ENCODE measurements at regions not wholly inside any gene's neighbourhood (a gene's known extent, or its start where the extent isn't known, plus 50 kb on each side); places are given as distances from the start of the nearest gene placed in this dataset.

DNA sequence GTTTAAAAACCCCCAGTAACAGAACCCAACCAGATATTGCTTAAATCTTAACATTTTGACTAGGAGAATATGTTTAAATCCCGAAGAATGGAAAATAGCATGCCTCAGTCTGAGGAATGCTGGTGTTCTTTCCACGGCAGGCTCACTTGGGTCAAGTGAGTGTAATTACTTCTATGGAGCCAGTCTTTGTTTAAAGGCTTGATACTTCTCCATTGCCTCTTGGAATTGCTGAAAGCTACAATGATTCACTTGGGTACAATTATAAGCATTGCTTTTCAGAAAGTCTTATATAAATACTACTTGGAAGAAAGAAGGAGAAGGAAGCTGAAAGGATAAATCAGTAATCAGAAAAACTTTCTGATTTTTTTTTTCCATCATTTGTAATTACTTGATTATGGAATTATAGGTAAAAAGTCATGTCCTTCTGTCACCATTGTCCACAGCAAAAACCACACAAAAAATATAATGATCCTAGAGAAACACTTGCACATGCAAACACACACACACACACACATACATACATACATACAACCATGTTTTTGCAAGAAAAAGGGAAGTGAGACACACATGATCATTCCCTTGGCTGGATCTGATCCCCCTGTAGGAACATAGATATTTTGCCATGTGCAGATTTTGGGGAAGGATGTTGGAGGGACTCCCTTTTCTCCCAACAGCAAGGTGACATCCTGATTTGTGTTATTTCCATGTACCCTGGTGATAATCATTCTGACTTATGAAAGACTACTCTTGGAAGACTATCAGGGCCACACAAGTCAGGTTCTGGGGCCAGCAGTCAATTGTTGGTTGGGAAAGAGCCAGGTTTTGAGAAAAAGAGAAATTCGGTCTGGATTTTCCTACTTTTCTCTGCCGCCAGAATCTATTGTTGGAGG lies 396.0 kb upstream of the BTBD3 start:
- DNase-seq (ENCODE audit: low spot score) = no peak
- intact Hi-C loops (cut with DNase I) = no loop called here

DNA sequence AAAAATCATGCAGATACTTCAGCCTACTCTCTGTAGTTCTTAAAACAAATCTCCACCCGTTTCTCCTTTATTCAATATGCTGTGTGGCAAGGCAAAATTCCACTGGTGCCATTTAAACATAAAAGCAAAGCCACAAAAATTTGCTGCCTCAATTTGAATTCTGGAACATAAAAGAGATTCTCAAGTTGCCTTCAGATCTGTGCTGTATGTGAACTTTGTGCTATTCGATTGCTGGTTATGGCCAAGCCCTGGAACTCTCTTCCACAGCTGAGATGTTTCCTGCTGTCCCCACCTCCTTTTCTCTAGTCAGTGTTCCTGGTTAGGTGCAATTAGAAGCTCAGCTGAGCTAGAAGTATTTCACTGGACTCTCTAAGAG lies 395.3 kb upstream of the BTBD3 start:
- intact Hi-C loops (cut with DNase I) = no loop called here
- no peak for DNase-seq (ENCODE audit: low spot score)

DNA sequence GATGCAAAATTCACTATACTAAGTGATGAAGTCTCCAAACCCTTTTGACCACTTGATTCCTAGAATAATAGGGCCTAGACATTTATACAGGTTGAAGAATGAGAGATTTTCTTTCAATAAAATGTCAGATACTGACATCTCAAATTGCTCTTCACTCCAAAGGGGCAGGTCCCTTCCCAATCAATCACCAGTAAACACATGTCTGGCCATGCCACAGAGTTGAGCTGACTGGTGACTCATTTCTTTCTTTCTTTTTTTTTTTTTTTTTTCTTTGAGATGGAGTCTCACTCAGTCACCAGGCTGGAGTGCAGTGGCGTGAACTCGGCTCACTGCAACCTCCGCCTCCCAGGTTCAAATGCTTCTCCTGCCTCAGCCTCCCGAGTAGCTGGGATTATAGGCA lies 388.6 kb upstream of the BTBD3 start:
- DNase-seq (ENCODE audit: low spot score) = no peak
- intact Hi-C loops (cut with DNase I) = no loop called here

DNA sequence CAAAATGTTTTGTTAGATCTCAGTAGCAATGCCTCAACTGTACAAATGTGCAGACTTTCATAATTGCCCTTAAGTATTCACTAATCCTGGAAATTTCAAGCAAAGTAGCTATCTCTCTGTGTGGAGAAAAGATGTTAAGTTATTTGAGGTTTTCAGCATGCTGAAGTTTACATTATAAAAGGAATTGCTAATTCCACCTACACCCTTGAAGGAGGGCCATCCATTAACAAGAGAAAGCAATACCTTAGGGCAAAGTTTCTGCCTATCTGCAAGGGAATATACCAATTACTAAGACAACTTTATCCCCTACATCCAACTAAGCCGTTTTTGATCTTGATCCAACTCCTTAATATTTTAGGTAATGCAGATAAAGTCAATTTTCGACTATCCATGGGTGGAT lies 380.7 kb upstream of the BTBD3 start:
- intact Hi-C loops (cut with DNase I) = no loop called here

DNA sequence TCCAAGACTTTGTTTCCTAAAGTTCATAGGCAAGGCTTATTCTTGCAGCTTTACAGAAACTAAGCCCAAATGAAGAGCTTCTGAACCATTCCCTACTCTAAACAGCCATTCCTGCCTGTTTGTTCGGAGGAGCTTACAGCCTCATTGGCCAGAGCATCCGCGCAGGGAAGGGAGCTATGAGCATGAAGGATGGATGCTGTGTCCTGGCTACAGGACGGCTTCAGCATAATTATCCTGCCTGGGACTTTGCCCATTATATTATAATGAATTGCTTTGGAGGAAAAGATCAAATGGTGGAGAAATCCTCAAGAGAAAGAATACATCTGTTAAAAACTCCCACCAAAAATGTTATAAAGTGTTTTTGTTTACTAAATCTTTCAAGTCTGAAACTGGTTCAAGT lies 378.2 kb upstream of the BTBD3 start:
- intact Hi-C loops (cut with DNase I) = no loop called here
- DNase-seq (ENCODE audit: low spot score) = no peak

More for the DNA sequence above, 380.7 kb upstream of the BTBD3 start:
- no peak for DNase-seq (ENCODE audit: low spot score)

DNA sequence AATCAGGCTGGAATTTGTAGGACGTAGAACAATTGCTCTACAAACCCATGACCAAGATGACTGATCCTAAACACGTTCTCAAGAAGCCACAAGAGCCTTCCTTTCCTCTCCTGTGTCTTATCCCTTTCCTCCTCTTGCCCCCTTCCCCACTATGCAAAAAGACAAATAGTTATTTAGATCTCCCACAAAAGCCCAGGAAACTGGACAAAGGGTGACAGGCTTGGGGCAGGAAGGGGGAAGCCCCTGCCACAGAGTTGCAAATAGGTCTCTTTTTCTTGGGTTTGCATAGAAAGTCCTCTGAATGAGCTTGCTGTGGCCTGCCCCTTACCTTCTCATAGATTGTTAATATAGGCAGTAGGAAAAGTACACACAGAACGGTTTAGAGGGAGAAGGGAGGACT lies 377.1 kb upstream of the BTBD3 start:
- no peak for DNase-seq (ENCODE audit: low spot score)
- intact Hi-C loops (cut with DNase I) = loop anchor here (5.0 to 10.0 kb wide), 4 partner anchors 848 to 1926 kb away; no protein-coding TSS in a partner anchor

DNA sequence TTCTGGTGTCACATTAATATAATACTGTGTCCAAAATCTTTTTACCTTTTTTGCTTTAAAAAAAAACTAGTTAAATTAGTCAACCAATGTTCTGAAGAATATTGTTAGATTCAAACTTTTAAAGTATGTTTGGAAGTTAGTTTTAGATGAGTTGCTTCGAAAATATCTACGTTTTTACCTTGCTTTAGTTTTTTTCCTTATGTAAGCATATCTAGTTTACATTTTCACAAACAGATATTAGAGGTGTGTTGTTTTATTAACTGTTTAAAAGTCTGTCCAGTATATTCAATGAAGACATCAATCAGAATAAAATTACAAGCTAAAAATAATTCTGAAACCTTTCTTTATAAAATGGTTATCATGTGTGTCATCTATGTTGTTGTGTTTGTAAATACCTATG lies 375.0 kb upstream of the BTBD3 start:
- no peak for DNase-seq (ENCODE audit: low spot score)
- intact Hi-C loops (cut with DNase I) = loop anchor here (5.0 to 10.0 kb wide), 4 partner anchors 850 to 1928 kb away; no protein-coding TSS in a partner anchor

DNA sequence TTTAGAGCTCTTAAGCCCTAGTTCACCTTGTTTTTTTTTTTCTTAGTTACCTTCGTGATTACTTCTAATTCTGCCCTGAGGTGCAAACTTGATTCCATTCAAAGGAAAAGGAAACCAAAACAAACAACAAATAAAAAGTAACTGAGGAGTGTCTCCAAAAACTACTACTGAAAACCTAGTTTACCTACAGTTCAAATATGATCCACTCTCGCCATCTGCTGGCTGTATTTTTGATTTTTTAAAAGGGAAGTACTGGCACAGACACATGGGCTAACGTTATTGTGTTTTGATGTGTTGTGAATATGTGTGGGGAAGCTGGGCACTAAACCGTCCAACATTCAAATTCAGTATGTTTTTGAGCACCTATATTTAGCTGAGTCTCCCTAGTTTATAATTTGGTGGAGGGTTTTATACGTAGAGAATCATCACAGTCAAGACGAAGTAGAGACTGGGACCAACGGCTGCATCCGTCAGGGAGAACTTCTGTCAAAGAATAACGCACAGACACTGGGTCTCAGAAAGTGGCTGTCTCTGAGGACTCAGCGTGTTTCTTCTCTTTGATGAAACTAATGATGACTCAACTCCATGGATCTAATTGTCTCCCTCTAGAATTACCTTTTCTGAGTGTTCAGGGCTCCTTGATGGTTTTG lies 373.5 kb upstream of the BTBD3 start:
- intact Hi-C loops (cut with DNase I) = loop anchor here (2.0 to 10.0 kb wide), 5 partner anchors 852 to 1929 kb away; no protein-coding TSS in a partner anchor
- no peak for DNase-seq (ENCODE audit: low spot score)

DNA sequence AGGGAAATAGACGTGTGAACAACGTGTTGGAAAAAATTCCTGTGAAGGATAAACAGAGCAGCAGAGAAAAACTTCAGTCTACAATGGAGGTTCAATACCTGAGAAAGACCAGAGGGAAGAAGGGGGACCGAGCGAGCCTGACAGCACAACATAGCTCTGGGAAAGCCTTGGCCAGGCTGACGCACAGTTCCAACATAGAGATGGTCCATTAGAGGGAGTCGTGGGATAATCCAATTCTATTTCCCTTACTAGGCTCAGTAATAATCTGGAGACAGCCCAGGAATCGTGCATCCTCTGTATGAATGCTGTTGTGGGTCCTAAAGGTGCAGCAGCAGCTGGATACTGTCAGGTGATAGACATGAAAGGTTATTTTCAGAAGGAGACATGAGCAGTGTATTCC lies 370.8 kb upstream of the BTBD3 start:
- no peak for DNase-seq (ENCODE audit: low spot score)
- intact Hi-C loops (cut with DNase I) = loop anchor here (10.0 kb wide), 3 partner anchors 992 to 1932 kb away; no protein-coding TSS in a partner anchor

DNA sequence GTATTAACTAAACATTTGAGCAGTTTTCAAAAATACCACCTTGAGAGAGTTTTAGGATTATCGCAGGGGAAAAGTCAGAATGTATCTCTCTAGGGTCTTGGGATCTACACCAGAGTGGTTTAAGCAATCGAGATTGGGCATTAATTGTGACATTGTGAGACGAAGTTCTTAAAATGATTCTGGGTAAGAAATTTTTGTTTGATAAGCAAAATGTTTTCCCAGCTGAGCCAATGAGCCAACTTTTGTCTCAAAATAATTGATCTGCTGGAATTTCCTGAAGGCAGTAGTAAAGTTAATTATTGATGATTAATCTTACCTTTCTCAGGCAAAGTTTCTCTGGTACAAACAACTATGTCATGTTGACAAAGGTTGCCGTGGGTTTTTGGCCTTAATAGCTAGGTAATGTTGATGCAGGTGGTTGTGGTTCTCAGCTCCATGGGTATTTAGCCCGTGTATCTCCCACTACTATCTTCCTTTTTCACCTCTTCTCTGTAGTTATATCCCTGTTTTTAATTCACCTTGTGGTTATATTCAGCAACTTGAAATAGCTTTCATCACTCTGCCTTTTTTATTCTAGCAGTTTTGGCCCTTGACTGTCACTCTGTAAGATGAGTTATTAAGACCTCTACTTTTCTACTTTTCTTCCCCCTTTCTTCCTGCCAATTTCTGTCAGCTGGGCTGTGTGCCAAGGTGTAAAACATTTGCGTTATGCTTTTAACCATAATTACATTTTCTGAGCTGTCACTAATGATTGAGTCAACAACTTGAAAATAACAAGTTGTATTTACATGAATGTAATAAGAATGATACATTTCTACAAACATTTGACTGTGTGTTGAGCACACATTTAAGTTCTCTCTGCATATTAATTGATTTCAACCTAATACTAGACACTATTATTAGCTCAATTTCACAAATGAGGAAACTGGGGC lies 368.3 kb upstream of the BTBD3 start:
- no peak for DNase-seq (ENCODE audit: low spot score)
- intact Hi-C loops (cut with DNase I) = loop anchor here (10.0 kb wide), 3 partner anchors 995 to 1935 kb away; no protein-coding TSS in a partner anchor

DNA sequence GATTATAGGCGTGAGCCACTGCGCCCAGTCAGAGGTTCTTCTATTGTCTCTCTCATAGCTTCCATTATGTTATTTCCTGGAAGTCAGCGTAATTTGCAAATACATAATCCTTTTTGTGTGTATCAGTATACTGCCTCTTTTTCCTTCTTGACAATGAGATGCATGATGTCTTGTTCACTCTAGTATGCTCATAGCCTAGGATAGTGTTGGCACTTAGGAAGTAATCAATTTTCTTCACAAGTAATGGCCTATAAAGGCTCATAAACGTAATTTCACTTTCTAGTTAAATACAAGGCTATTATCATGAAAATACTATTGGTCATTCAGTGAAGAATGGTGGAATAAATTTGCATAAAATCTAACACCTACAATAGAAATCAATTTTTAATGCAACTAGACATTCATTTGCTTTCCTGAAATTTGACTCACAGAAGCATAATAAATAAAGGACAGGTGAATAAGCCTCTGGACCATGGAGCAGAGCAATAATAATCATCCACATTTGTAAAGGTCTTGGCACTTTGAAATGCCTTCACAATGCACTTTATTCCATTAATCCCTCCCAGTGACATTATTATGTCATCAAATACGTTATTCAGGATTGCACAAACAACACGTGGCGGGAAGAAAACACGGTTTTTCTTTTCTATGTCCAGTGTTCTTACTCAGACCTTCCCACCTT lies 366.9 kb upstream of the BTBD3 start:
- intact Hi-C loops (cut with DNase I) = no loop called here
- no peak for DNase-seq (ENCODE audit: low spot score)

DNA sequence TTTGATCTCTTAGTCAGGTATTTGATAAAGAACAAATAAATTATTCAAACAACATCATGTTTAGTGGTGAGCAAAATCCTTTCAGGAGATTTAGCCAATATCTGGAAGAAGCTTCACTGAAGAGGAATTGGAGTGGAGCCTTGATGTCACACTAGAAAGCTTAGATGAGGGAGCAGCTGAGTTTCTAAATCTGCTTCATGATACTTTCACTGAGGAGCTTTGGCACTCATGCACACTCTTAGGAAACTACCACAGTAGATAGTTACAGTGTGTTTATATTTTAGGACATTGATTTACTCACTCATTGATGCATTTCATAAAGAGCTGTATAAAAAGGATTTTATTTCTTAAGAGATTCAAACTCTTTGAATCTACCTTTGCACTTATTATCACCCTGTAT lies 366.2 kb upstream of the BTBD3 start:
- no peak for DNase-seq (ENCODE audit: low spot score)
- intact Hi-C loops (cut with DNase I) = no loop called here

DNA sequence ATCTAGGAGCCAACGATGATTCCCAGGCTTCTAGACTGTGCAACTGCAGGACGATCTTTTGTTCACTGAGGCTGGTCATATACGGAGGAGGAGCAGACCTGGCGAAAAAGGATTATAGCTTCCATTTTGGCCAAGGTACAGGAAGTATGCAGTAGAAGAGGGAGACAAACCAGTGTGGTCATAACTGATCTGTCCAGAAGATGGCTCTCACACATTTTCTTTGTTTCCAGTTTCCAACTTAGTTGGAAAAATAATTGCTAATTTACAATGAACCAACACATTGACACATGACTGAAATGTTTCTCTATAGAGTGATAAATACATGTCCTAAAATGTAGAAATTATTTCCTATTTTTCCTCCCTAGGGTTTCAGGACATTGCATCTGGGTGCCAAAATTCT lies 364.1 kb upstream of the BTBD3 start:
- no peak for DNase-seq (ENCODE audit: low spot score)
- intact Hi-C loops (cut with DNase I) = no loop called here

DNA sequence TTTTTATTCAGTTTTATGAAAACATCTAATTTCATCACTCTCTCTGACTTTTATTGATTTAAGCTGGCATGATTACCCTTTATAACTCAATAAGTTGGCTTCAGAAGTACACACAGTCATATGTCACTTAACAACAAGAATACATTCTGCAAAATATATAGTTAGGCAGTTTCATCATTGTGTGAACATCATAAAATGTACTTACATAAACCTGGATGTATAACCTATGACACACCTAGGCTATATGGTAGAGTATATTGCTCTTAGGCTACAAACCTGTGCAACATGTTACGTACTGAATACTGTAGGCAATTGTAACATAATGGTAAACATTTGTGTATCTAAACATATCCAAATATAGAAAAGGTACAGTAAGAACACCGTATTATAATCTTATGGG lies 362.2 kb upstream of the BTBD3 start:
- intact Hi-C loops (cut with DNase I) = no loop called here

DNA sequence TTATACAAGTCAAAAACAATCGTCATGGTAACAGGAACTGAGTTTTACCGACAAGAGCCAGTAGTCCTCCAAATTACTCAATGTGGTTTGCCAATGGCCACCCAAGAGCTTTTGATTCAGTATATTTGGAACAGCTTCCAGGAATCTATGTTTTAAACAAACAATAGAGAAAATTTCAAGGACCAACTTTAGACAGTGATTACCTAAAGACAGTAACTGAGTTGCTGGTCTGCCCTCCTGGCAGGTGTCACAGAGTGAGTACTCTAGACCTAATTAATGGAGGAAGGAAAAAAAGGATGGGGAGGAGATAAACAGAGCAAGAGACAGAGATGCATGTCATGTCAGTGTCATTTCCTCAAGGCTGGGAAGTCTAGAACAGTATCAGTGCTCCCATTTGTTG lies 361.3 kb upstream of the BTBD3 start:
- intact Hi-C loops (cut with DNase I) = no loop called here

More for the DNA sequence above, 362.2 kb upstream of the BTBD3 start:
- no peak for DNase-seq (ENCODE audit: low spot score)

DNA sequence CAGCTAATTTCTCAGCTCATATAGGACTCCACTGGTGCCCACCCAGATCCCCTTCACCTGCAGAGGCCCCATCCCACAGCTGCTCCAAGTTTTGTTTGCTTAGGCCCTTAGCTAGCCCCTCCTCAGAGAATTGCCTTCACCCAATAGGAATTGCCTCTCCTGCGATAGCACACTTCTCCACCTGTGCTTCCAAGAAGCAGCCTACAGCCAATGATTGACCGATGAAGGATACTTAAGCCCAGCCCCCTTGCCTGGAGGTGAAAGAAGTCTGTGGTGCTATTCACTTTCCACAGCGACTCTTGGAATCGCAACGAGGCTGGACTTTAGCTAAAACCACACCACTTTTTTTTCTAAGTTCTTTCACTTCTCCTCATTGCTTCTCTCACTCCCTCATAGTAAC lies 353.2 kb upstream of the BTBD3 start:
- no peak for DNase-seq (ENCODE audit: low spot score)
- intact Hi-C loops (cut with DNase I) = no loop called here

More for the DNA sequence above, 361.3 kb upstream of the BTBD3 start:
- no peak for DNase-seq (ENCODE audit: low spot score)

DNA sequence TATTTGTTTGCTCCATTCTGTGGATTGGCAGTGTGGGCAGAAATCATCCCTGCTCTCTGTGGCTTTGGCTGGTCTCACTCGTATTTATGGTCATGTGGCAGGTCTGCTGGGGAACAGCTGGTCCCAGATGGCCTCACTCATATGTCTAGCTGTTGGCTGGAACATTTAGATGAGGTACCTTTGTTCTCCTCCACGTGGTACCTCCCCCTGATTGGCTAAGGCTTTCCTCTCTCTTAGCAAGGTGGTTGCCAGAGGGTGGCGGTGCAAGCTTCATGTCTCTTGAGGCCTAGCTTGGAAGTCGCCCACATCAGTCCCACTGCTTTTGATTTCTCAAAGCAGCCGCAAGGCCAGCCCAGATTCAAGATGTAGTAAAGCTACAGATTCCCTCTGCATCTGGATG lies 348.5 kb upstream of the BTBD3 start:
- no peak for DNase-seq (ENCODE audit: low spot score)
- intact Hi-C loops (cut with DNase I) = no loop called here

DNA sequence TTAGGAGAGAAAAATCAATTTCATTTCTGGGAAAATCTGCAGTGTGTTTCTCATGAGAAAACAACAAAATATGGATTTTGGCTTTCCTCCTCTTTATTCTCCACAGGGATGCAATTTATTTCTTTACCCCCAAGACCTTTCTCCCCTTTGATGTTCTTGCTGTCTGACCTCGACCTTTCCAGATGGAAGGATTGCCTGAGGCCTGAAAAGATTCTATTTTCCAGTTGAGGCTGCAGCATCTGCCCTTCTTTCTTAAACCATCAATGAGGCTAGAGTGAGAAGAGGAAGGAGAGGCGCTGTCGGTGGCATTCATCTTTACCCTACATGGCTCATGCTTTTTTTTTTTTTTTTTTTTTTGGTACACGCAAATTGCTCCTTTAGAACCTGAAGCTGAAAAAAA lies 344.2 kb upstream of the BTBD3 start:
- intact Hi-C loops (cut with DNase I) = no loop called here
- DNase-seq (ENCODE audit: low spot score) = no peak

DNA sequence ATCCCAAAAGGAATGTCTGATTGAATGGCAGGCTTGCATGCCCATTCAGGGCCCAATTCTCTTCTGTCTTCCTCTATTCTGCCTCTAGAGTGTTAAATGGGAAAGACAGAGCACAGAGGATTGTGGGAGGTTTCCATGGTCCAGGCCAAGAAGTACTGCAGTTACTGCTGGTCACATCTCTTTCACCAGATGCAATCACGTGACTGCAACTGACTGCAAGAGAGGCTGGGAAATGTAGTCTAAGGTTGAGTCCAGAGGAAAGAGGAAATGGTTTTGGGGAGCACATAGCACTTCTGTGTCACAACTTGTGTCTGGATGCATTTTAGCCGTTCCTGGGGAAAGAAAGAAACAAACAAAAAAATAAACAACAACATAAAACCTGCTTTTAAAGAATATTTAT lies 336.4 kb upstream of the BTBD3 start:
- intact Hi-C loops (cut with DNase I) = no loop called here

More for the DNA sequence above, 336.4 kb upstream of the BTBD3 start:
- no peak for DNase-seq (ENCODE audit: low spot score)

Data from cardiac septum (tissue), 1 donor.